ENCODE measurements at regions not wholly inside any gene's neighbourhood (a gene's known extent, or its start where the extent isn't known, plus 50 kb on each side); places are given as distances from the start of the nearest gene placed in this dataset.

GRCh38 chr10:10421071-10421470 is 596.6 kb upstream of the CELF2 start:
- H2AFZ ChIP-seq (ENCODE audit: low read depth, low read length) = no peak overlapping the region
- H3K36me3 ChIP-seq (ENCODE audit: insufficient read depth, low read length) = no peaks in the 10 kb centered on the region
- H3K4me1 ChIP-seq (ENCODE audit: insufficient read depth, low read length) = peaks cover 6% of the 10 kb centered on the region
- peaks cover 2% of the 10 kb centered on the region for H3K27me3 ChIP-seq (ENCODE audit: insufficient read depth, low read length)
- H3K4me3 ChIP-seq (ENCODE audit: low read length) = no peak overlapping the region
- no peaks in the 10 kb centered on the region for H3K9me3 ChIP-seq (ENCODE audit: low read length)

GRCh38 chr10:10431422-10432066 is 586.1 kb upstream of the CELF2 start:
- Histone ChIP-seq H2AFZ (ENCODE audit: low read depth, low read length) (no peak overlapping the region), H3K4me3 (ENCODE audit: low read length) (no peak overlapping the region), H3K27me3 (ENCODE audit: insufficient read depth, low read length) (no peaks in the 10 kb centered on the region)

DNA sequence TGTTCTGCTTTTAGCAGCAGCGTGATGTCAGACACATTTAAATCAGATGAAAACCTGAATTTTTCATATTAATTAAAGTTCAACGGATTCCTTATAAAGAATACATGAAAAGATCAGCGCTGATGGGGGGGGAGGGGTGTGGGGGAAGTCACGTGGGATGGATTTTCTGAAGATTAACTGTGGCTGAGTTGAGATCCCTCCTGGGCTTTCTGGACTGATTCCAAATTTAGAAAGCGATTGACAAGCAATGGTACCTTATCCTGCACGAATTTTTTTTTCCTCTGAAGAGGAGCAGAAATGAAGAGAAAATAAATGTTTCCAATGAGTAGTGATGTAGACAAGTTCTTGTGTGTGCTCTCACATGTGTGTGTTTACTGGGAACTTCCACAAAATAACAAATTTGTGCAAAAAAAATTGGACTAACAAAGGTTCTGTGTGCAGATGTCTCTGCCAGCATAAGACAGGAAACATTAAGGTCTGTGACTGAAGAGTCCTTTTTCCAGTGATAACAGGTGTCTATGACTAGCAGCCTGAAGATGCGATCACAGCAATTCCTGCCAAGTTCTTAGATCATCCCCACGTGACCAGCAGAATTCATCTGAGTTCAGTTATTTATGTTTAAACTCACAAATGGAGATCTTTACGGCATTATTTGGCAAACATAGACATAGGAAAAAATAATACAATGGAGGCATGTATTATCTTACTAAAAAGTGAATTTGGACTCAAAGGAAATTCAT is 585.2 kb upstream of the CELF2 start:
- Histone ChIP-seq H3K4me1 (ENCODE audit: insufficient read depth, low read length) (no peaks in the 10 kb centered on the region), H3K27me3 (ENCODE audit: insufficient read depth, low read length) (no peaks in the 10 kb centered on the region), H3K4me3 (ENCODE audit: low read length) (no peak overlapping the region), H3K9me3 (ENCODE audit: low read length) (no peaks in the 10 kb centered on the region), H3K36me3 (ENCODE audit: insufficient read depth, low read length) (no peaks in the 10 kb centered on the region), H2AFZ (ENCODE audit: low read depth, low read length) (no peak overlapping the region)

More at GRCh38 chr10:10431422-10432066, 586.1 kb upstream of the CELF2 start:
- Histone ChIP-seq H3K36me3 (ENCODE audit: insufficient read depth, low read length) (no peaks in the 10 kb centered on the region), H3K9me3 (ENCODE audit: low read length) (no peaks in the 10 kb centered on the region), H3K4me1 (ENCODE audit: insufficient read depth, low read length) (no peaks in the 10 kb centered on the region)

DNA sequence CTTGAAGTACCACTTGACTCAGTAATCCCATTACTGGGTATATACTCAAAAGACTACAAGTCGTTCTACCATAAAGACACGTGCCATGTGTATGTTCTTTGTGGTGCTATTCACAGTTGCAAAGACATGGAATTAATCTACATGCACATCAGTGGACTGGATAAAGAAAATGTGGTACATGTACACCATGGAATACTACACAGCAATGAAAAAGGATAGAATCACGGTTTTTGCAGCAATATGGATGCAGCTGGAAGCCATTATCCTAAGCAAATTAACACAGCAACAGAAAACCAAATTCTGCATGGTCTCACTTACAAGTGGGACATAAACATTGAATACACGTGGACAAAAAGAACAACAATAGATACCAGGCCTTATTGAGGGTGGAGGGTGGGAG is 583.4 kb upstream of the CELF2 start:
- H3K4me3 ChIP-seq (ENCODE audit: low read length) = no peak overlapping the region
- no peaks in the 10 kb centered on the region for H3K9me3 ChIP-seq (ENCODE audit: low read length)
- H3K4me1 ChIP-seq (ENCODE audit: insufficient read depth, low read length) = no peaks in the 10 kb centered on the region
- no peaks in the 10 kb centered on the region for H3K27me3 ChIP-seq (ENCODE audit: insufficient read depth, low read length)
- H3K36me3 ChIP-seq (ENCODE audit: insufficient read depth, low read length) = no peaks in the 10 kb centered on the region
- H2AFZ ChIP-seq (ENCODE audit: low read depth, low read length) = no peak overlapping the region

GRCh38 chr10:10437886-10438285 is 579.8 kb upstream of the CELF2 start:
- H3K9me3 ChIP-seq (ENCODE audit: low read length) = no peaks in the 10 kb centered on the region
- H3K27me3 ChIP-seq (ENCODE audit: insufficient read depth, low read length) = no peaks in the 10 kb centered on the region
- no peak overlapping the region for H3K4me3 ChIP-seq (ENCODE audit: low read length)
- H3K4me1 ChIP-seq (ENCODE audit: insufficient read depth, low read length) = peaks cover 6% of the 10 kb centered on the region
- no peaks in the 10 kb centered on the region for H3K36me3 ChIP-seq (ENCODE audit: insufficient read depth, low read length)
- H2AFZ ChIP-seq (ENCODE audit: low read depth, low read length) = no peak overlapping the region

DNA sequence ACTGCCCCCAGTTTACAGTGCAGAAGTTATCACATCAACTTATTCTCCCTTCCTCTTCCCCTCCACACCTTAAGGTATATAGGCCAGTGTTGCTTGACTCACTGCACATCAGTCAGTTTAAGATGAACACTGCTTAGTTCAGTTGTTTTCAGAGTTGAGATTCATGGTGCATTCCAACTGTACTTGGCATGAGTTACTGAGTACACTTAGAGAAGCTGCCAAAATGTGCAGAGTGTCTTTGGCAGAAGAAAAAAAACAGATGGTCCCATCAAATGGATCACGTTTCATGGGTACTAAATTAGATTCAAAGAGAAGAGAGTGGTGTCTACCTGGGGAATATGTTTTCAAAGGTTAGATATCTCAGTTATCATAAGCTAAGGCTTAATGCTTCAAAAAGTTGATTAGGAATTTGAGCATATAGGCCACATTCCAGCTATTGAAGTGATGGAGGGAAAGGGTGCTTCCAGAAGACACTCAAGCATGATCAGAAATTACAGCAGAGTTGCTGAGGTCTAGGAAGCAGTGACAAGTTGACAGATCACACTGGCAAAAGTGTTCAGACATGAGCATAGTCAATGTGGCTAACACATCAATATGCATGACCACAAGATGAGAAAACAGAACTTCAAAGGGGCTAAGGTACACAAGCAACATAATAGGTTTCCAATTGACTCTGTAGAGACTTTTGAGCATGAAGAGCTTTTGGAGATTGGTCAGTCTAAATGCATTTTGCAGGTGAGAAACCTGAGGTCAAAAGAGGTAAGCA is 579.2 kb upstream of the CELF2 start:
- Histone ChIP-seq H2AFZ (ENCODE audit: low read depth, low read length) (no peak overlapping the region), H3K27me3 (ENCODE audit: insufficient read depth, low read length) (no peaks in the 10 kb centered on the region), H3K9me3 (ENCODE audit: low read length) (no peaks in the 10 kb centered on the region), H3K4me1 (ENCODE audit: insufficient read depth, low read length) (peaks cover 6% of the 10 kb centered on the region), H3K36me3 (ENCODE audit: insufficient read depth, low read length) (no peaks in the 10 kb centered on the region), H3K4me3 (ENCODE audit: low read length) (no peak overlapping the region)

DNA sequence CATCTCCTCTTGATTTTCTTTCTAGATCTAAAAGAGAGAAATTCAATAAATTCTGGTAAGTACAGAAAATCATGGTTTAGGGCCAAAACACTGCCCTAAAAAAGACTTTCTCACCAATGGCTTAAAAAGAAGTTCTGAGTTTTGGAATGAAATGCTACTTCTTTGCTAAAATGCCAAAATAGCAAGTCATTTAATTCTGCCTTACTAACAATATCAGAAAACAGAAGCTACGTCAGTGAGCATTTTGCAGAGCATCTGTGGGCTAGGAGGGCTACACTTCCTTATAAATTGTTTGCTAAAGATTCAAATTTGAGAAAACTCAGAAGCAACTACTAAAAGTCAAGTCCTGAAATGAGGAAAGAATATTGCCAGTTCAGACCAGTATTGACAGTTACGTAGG is 560.8 kb upstream of the CELF2 start:
- H3K4me3 ChIP-seq (ENCODE audit: low read length) = no peak overlapping the region
- H2AFZ ChIP-seq (ENCODE audit: low read depth, low read length) = no peak overlapping the region
- H3K27me3 ChIP-seq (ENCODE audit: insufficient read depth, low read length) = no peaks in the 10 kb centered on the region
- no peaks in the 10 kb centered on the region for H3K4me1 ChIP-seq (ENCODE audit: insufficient read depth, low read length)
- H3K36me3 ChIP-seq (ENCODE audit: insufficient read depth, low read length) = no peaks in the 10 kb centered on the region
- no peaks in the 10 kb centered on the region for H3K9me3 ChIP-seq (ENCODE audit: low read length)

GRCh38 chr10:10460451-10460850 is 557.2 kb upstream of the CELF2 start:
- H3K36me3 ChIP-seq (ENCODE audit: insufficient read depth, low read length) = no peaks in the 10 kb centered on the region
- H2AFZ ChIP-seq (ENCODE audit: low read depth, low read length) = no peak overlapping the region
- H3K27me3 ChIP-seq (ENCODE audit: insufficient read depth, low read length) = no peaks in the 10 kb centered on the region
- no peak overlapping the region for H3K4me3 ChIP-seq (ENCODE audit: low read length)
- H3K4me1 ChIP-seq (ENCODE audit: insufficient read depth, low read length) = peaks cover 19% of the 10 kb centered on the region
- H3K9me3 ChIP-seq (ENCODE audit: low read length) = no peaks in the 10 kb centered on the region

DNA sequence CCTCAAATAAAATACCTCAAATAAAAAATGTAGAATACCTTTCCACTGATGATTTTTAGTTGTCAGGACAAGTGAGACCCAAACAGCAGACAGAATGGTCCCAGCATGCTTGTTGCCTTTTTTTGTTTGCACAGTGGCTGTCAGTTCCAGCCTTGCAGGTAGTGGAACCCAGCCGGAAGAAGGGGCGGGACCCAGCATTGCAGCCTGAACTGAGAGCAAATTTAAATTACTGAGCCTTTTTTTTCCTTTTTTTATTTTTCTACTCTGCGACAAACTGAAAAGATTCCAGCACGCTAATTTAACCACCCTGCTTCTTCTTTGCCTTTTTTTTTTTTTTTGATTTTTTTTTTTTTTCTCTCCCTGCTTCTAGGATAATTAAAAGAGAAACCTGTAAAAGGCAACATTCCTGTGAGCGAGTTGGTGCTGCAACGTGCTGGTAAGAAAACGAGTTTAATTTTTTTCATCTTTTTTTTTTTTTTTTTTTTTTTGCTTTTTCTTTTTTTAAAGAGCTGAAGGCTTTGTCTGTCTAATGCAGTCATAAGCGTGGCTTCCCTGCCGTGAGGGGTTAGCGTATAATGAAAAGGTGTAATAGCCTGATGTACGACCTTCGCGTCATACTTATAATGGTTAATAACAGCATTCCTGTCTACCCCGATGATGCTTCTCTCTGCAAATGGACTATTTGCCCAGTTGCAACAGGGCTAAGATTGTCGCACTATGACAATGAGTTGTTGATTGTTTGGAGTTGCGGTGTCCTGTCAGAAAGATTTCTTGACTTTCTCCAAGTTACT is 555.3 kb upstream of the CELF2 start:
- Histone ChIP-seq H3K4me3 (ENCODE audit: low read length) (no peak overlapping the region), H3K27me3 (ENCODE audit: insufficient read depth, low read length) (no peaks in the 10 kb centered on the region), H3K36me3 (ENCODE audit: insufficient read depth, low read length) (no peaks in the 10 kb centered on the region), H3K4me1 (ENCODE audit: insufficient read depth, low read length) (peaks cover 19% of the 10 kb centered on the region), H3K9me3 (ENCODE audit: low read length) (no peaks in the 10 kb centered on the region), H2AFZ (ENCODE audit: low read depth, low read length) (no peak overlapping the region)

DNA sequence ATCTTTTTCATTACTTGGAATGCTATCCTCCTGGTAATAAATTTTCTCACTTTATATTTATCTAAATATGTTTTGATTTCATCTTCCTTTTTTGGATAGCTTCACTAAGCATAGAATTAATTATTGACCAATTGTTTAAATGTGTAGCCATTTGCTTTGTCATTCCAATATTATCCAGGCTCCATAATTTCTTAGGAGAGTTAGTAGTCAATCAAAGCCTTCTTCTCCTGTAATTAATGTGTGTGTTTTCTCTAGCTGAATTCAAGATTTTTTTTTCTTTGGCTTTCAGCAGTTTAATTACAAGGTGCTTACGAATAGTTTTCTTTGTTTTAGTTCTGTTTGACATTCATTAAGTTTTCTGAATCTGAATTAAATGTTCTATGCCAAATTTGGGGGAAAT is 545.9 kb upstream of the CELF2 start:
- H3K4me1 ChIP-seq (ENCODE audit: insufficient read depth, low read length) = no peaks in the 10 kb centered on the region
- no peaks in the 10 kb centered on the region for H3K36me3 ChIP-seq (ENCODE audit: insufficient read depth, low read length)
- H3K9me3 ChIP-seq (ENCODE audit: low read length) = no peaks in the 10 kb centered on the region
- no peak overlapping the region for H3K4me3 ChIP-seq (ENCODE audit: low read length)
- no peak overlapping the region for H2AFZ ChIP-seq (ENCODE audit: low read depth, low read length)
- H3K27me3 ChIP-seq (ENCODE audit: insufficient read depth, low read length) = no peaks in the 10 kb centered on the region

- Histone ChIP-seq H2AFZ (ENCODE audit: low read depth, low read length) (no peak overlapping the region), H3K4me3 (ENCODE audit: low read length) (no peak overlapping the region), H3K4me1 (ENCODE audit: insufficient read depth, low read length) (no peaks in the 10 kb centered on the region), H3K27me3 (ENCODE audit: insufficient read depth, low read length) (no peaks in the 10 kb centered on the region), H3K9me3 (ENCODE audit: low read length) (no peaks in the 10 kb centered on the region), H3K36me3 (ENCODE audit: insufficient read depth, low read length) (no peaks in the 10 kb centered on the region)
Observed at GRCh38 chr10:10475812-10476211, 541.9 kb upstream of the CELF2 start.

GRCh38 chr10:10477844-10478243 is 539.8 kb upstream of the CELF2 start:
- Histone ChIP-seq H3K4me1 (ENCODE audit: insufficient read depth, low read length) (no peaks in the 10 kb centered on the region), H2AFZ (ENCODE audit: low read depth, low read length) (no peak overlapping the region), H3K9me3 (ENCODE audit: low read length) (no peaks in the 10 kb centered on the region), H3K36me3 (ENCODE audit: insufficient read depth, low read length) (no peaks in the 10 kb centered on the region), H3K4me3 (ENCODE audit: low read length) (no peak overlapping the region), H3K27me3 (ENCODE audit: insufficient read depth, low read length) (no peaks in the 10 kb centered on the region)

DNA sequence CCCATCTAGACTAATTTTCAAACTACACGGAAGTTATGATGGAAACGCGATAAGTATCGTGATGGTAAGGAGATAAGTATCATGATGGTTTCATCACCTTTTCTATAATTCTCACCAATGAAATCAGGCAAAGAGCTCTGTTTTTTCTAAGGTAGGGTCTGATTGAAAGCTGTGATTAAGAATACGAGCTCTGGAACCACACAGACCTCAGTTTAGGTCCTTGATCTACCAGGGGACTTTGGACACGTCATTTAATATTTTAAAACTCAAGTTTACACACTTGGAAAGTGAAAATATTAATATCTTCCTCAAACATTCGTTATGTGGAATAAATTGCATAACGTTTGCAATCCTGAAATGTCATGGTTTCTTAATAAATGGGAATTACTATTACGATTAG is 538.2 kb upstream of the CELF2 start:
- Histone ChIP-seq H3K36me3 (ENCODE audit: insufficient read depth, low read length) (no peaks in the 10 kb centered on the region), H3K4me3 (ENCODE audit: low read length) (no peak overlapping the region), H3K4me1 (ENCODE audit: insufficient read depth, low read length) (no peaks in the 10 kb centered on the region), H3K9me3 (ENCODE audit: low read length) (no peaks in the 10 kb centered on the region), H2AFZ (ENCODE audit: low read depth, low read length) (no peak overlapping the region), H3K27me3 (ENCODE audit: insufficient read depth, low read length) (no peaks in the 10 kb centered on the region)

Data from neuron (in vitro differentiated cells).